ENCODE measurements at regions not wholly inside any gene's neighbourhood (a gene's known extent, or its start where the extent isn't known, plus 50 kb on each side); places are given as distances from the start of the nearest gene placed in this dataset.

DNA sequence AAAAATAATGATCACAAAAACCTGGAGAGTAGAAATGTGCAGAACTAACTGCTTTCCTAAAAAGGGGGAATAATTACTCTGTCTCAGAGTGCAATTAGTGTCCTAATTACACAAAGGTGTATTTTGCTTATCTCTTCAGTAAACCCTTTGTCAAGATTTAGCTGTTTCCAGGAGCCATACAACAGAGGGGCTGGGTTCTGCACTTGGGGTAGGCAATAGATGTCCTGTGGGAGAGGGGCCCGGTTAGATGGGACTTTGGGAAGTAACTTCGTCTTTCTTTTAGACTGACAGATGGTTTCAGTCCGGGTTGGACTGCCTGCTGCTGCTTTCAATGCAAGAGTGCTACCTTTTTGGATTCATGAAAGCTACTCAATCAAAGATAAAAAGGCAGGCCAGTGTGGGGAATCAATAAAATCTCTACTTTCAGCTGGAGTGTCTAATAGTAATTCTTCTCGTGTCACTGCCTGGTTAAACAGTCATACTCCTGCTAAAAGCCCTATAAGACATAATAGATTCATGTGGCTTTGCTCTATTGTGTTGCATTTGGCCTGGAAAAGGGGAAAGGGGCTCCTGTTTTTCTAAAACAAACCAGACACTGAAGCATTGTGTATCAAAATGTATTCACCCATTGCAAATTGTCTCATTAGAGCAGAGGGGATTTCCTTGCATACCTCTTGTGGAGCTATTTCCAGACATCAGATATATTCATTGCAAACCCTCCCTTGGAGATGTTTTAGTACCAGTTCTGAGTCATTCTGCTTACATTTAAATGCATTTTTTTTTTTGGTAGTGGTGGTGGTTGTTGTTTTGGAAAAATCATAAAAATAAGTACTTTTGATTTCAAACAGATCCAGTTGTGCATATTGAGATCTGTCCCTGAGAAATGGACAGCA, 83.3 kb upstream of the PCDH8 start:
- Histone ChIP-seq H3K27ac (ENCODE audit: low read length) (no peak overlapping the region), H3K4me1 (ENCODE audit: control insufficient read depth, insufficient read depth, low read length) (no peaks in the 10 kb centered on the region; the same call in 1 of the 2 replicates), H3K9me3 (ENCODE audit: control insufficient read depth, insufficient read depth, low read length) (no peaks in the 10 kb centered on the region), H3K4me3 (ENCODE audit: low read length) (no peak overlapping the region), H3K36me3 (ENCODE audit: control insufficient read depth, insufficient read depth, low read length) (no peaks in the 10 kb centered on the region), H3K27me3 (ENCODE audit: control insufficient read depth, insufficient read depth, low read length) (no peaks in the 10 kb centered on the region)
- WGBS (ENCODE audit: insufficient coverage, insufficient read length) = no CpG with 5 or more reads among the region's 4 CpGs
- DNase-seq (ENCODE audit: low read depth, low spot score) = no peak

DNA sequence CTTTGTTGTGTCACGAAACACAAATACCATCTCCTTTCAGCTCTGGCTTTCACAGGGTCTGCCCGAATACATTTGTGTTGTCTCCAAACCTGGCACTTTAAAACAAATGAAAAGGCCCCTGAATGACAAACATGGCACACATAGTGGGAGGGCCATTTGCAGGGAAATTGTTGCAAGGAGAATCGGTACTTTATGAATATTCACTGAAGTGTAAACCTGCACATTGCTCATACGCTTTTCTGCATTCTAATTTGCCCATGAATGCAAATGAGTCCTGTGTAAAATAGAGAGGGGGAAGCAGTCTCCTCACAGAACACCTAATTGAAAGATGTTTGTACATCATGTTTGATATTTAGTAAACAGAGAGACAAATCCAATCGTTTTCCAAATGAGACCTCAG, 82.7 kb upstream of the PCDH8 start:
- no peaks in the 10 kb centered on the region for H3K36me3 ChIP-seq (ENCODE audit: control insufficient read depth, insufficient read depth, low read length)
- no peaks in the 10 kb centered on the region for H3K9me3 ChIP-seq (ENCODE audit: control insufficient read depth, insufficient read depth, low read length)
- no peak overlapping the region for H3K27ac ChIP-seq (ENCODE audit: low read length)
- DNase-seq (ENCODE audit: low read depth, low spot score) = no peak
- no peaks in the 10 kb centered on the region for H3K4me1 ChIP-seq (ENCODE audit: control insufficient read depth, insufficient read depth, low read length)
- WGBS (ENCODE audit: insufficient coverage, insufficient read length) = no CpG with 5 or more reads among the region's 5 CpGs
- no peak overlapping the region for H3K4me3 ChIP-seq (ENCODE audit: low read length)
- H3K27me3 ChIP-seq (ENCODE audit: control insufficient read depth, insufficient read depth, low read length) = no peaks in the 10 kb centered on the region

DNA sequence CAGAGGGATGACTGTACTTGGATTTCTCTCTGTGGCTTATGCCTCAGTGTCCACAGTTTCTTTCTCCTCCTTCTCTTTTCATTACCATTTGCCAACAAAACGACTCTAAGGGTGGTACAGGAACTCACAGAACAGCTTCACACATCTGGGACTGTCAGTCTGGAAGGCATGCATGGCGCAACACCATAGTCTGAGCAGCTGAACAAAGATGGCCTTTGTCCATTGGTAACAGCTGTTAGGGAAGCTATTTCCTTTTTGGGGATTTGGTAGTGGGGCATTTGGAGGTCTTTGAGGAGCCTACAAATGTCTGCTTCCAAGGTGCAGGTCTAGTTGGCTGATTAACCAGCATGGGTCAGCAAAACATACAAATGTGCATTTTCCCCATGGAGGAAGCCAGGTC, 81.4 kb upstream of the PCDH8 start:
- Histone ChIP-seq H3K4me3 (ENCODE audit: low read length) (no peak overlapping the region), H3K27me3 (ENCODE audit: control insufficient read depth, insufficient read depth, low read length) (no peaks in the 10 kb centered on the region), H3K27ac (ENCODE audit: low read length) (no peak overlapping the region), H3K9me3 (ENCODE audit: control insufficient read depth, insufficient read depth, low read length) (no peaks in the 10 kb centered on the region), H3K4me1 (ENCODE audit: control insufficient read depth, insufficient read depth, low read length) (no peaks in the 10 kb centered on the region), H3K36me3 (ENCODE audit: control insufficient read depth, insufficient read depth, low read length) (no peaks in the 10 kb centered on the region)
- WGBS (ENCODE audit: insufficient coverage, insufficient read length) = no CpG with 5 or more reads among the region's 2 CpGs
- no peak for DNase-seq (ENCODE audit: low read depth, low spot score)

DNA sequence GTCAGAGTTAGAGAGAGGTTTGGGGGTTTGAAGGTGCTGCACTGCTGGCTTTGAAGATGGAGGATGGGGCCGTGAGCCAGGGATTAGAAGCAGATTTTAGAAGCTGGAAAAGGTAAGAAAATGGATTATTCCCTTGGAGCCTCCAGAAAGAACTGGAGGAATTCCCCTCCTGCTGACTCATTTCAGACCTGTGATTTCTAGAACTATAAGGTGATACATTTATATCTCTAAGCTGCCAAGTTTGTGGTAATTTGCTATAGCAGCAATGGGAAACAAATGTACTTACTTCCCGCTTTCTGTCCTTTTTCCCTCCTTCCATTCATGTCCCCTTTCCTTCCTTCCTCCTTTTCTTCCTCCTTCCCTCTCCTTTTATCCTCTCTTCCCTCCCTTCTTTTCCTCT, 78.5 kb upstream of the PCDH8 start:
- H3K36me3 ChIP-seq (ENCODE audit: control insufficient read depth, insufficient read depth, low read length) = no peaks in the 10 kb centered on the region
- no CpG with 5 or more reads among the region's 2 CpGs for WGBS (ENCODE audit: insufficient coverage, insufficient read length)
- H3K9me3 ChIP-seq (ENCODE audit: control insufficient read depth, insufficient read depth, low read length) = no peaks in the 10 kb centered on the region
- no peaks in the 10 kb centered on the region for H3K27me3 ChIP-seq (ENCODE audit: control insufficient read depth, insufficient read depth, low read length)
- peaks cover 2% of the 10 kb centered on the region; the same call in 1 of the 2 replicates for H3K4me1 ChIP-seq (ENCODE audit: control insufficient read depth, insufficient read depth, low read length)
- no peak overlapping the region for H3K4me3 ChIP-seq (ENCODE audit: low read length)
- DNase-seq (ENCODE audit: low read depth, low spot score) = no peak
- no peak overlapping the region for H3K27ac ChIP-seq (ENCODE audit: low read length)

DNA sequence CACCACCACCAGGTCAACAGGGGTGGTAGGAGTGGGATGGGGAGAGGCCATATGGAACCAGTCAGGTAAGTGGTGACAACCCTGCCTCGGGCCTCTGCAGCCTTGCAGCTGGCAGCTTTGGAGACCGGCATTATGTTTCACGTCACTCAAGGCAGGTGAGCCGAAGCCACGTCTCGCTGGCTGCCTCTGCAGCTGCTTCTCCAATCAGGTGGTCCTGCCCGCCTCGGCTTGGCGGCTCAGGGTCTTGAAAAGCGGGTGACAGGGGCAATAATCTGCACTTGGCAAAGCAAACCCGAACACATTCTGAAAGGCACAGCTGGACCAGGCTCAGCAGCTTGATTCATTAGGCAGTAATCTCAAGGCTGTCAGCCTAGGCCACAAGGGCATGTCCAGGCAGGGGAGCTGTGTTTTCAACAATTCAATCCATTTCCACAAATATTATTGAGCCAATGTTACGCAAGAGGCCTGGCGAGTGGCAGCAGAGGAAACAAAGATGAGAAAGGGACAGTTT, 77.4 kb upstream of the PCDH8 start:
- Histone ChIP-seq H3K27me3 (ENCODE audit: control insufficient read depth, insufficient read depth, low read length) (no peaks in the 10 kb centered on the region), H3K4me3 (ENCODE audit: low read length) (no peak overlapping the region), H3K27ac (ENCODE audit: low read length) (no peak overlapping the region), H3K9me3 (ENCODE audit: control insufficient read depth, insufficient read depth, low read length) (no peaks in the 10 kb centered on the region), H3K4me1 (ENCODE audit: control insufficient read depth, insufficient read depth, low read length) (peaks cover 2% of the 10 kb centered on the region; the same call in 1 of the 2 replicates), H3K36me3 (ENCODE audit: control insufficient read depth, insufficient read depth, low read length) (no peaks in the 10 kb centered on the region)
- no peak for DNase-seq (ENCODE audit: low read depth, low spot score)
- whole genome bisulfite sequencing (ENCODE audit: insufficient coverage, insufficient read length) = no CpG with 5 or more reads among the region's 13 CpGs

DNA sequence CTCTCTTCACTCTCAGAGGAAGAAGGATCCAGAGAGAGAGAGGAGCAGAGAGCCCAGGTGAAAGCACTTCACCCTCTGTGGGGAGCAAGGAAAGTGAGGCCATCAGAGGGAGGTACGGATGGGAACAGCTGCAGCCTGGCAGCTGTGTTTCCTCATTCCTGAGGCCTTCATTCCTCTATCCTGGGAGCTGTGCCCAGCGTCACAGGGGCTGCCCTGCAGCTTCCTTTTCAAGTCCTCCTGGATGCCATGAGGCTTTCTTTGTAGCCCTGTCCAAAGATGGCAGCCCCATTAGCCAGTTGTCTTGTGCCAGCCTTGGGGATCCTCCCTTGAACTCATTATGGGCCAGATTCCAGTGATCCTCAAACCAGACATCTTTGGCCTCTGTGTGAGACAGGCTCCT, 76.8 kb upstream of the PCDH8 start:
- H3K4me1 ChIP-seq (ENCODE audit: control insufficient read depth, insufficient read depth, low read length) = peaks cover 2% of the 10 kb centered on the region; the same call in 1 of the 2 replicates
- no CpG with 5 or more reads among the region's 2 CpGs for WGBS (ENCODE audit: insufficient coverage, insufficient read length)
- H3K27ac ChIP-seq (ENCODE audit: low read length) = no peak overlapping the region
- H3K9me3 ChIP-seq (ENCODE audit: control insufficient read depth, insufficient read depth, low read length) = no peaks in the 10 kb centered on the region
- no peak overlapping the region for H3K4me3 ChIP-seq (ENCODE audit: low read length)
- DNase-seq (ENCODE audit: low read depth, low spot score) = no peak
- no peaks in the 10 kb centered on the region for H3K27me3 ChIP-seq (ENCODE audit: control insufficient read depth, insufficient read depth, low read length)
- H3K36me3 ChIP-seq (ENCODE audit: control insufficient read depth, insufficient read depth, low read length) = no peaks in the 10 kb centered on the region

DNA sequence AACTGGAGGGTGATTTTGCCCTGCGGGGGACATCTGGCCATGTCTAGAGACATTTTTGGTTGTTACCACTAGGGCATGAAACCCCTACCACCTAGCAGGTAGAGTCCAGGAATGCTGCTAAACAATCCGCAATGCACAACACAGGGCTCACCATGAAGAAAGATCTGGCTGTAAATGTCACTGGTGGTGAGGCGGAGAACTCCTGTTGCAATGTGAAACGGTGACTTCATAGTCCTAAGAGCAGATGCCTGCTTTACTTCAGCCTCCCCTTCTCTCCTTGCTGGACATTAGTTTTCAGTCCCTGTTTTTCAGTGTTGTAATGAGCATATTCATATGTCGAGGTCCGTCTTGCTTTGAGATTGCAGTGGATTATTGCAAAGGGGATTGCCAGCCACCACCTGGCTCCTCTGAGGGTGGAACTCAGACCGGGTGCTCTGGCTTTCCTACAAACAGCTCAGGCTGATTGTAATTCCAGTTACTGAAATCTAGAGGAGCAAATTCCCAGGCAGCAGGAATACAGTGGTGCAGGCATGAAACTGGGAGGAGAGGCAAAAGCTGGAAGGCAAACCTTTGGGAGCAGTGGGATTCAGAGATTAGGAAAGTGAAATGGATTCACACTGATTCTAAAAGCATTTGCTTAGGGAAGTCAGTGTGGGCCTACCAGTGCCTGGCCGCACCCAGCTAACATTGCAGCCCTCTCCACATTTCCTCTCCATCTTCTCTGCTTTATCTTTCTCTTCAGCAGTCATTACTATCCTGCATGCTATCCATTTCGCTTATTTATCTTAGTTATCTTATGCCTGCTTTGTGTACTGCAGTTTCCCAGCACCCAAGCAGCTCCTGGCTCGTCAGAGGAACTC, 76.1 kb upstream of the PCDH8 start:
- Histone ChIP-seq H3K36me3 (ENCODE audit: control insufficient read depth, insufficient read depth, low read length) (no peaks in the 10 kb centered on the region), H3K4me1 (ENCODE audit: control insufficient read depth, insufficient read depth, low read length) (peaks cover 2% of the 10 kb centered on the region; the same call in 1 of the 2 replicates), H3K27me3 (ENCODE audit: control insufficient read depth, insufficient read depth, low read length) (no peaks in the 10 kb centered on the region), H3K9me3 (ENCODE audit: control insufficient read depth, insufficient read depth, low read length) (no peaks in the 10 kb centered on the region), H3K27ac (ENCODE audit: low read length) (no peak overlapping the region), H3K4me3 (ENCODE audit: low read length) (no peak overlapping the region)
- no peak for DNase-seq (ENCODE audit: low read depth, low spot score)
- no CpG with 5 or more reads among the region's 10 CpGs for WGBS (ENCODE audit: insufficient coverage, insufficient read length)

DNA sequence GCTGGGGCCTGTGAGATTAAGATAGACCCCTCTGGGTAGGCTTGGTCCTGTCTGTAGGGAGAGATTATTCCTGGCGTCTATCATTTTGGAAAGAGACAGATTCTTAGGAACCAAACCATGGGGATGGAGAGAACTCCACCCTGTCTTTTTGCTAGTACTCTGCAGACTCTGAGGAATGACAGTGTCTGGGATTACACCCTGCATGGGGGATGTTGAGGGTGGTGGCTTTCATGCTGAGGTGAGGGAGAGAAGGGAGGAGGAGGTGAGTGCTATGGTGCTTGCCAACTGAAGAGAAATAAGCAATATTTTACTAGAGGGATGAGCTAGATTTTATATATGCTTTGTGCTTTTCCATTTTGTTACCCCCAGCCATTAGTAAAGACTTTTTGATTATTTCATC, 74.5 kb upstream of the PCDH8 start:
- Histone ChIP-seq H3K27ac (ENCODE audit: low read length) (no peak overlapping the region), H3K4me3 (ENCODE audit: low read length) (no peak overlapping the region), H3K4me1 (ENCODE audit: control insufficient read depth, insufficient read depth, low read length) (peaks cover 2% of the 10 kb centered on the region; the same call in 1 of the 2 replicates), H3K27me3 (ENCODE audit: control insufficient read depth, insufficient read depth, low read length) (no peaks in the 10 kb centered on the region), H3K9me3 (ENCODE audit: control insufficient read depth, insufficient read depth, low read length) (no peaks in the 10 kb centered on the region), H3K36me3 (ENCODE audit: control insufficient read depth, insufficient read depth, low read length) (no peaks in the 10 kb centered on the region)
- no CpG with 5 or more reads among the region's 1 CpG for WGBS (ENCODE audit: insufficient coverage, insufficient read length)
- no peak for DNase-seq (ENCODE audit: low read depth, low spot score)

DNA sequence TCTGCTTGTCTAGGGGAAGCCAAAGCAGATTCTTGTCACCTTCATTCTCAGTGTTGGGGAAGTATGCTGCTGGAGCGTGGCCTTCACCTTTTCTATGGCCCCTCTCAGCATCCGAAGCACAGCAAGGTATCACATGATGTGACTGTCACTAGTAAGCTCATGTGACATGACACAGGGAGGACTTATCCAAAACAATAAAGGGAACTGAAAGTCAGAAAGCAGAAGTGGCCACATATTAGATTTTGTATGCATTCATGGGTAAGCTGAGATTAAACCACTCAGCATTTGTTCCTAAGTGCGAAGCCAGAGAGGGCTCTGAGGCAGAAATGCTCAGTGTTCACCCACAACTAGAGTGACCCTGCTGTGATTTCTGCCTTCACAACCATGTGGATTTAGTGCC, 72.8 kb upstream of the PCDH8 start:
- WGBS (ENCODE audit: insufficient coverage, insufficient read length) = no CpG with 5 or more reads among the region's 3 CpGs
- no peak for DNase-seq (ENCODE audit: low read depth, low spot score)
- Histone ChIP-seq H3K4me3 (ENCODE audit: low read length) (no peak overlapping the region), H3K36me3 (ENCODE audit: control insufficient read depth, insufficient read depth, low read length) (no peaks in the 10 kb centered on the region), H3K27me3 (ENCODE audit: control insufficient read depth, insufficient read depth, low read length) (no peaks in the 10 kb centered on the region), H3K9me3 (ENCODE audit: control insufficient read depth, insufficient read depth, low read length) (no peaks in the 10 kb centered on the region), H3K27ac (ENCODE audit: low read length) (no peak overlapping the region), H3K4me1 (ENCODE audit: control insufficient read depth, insufficient read depth, low read length) (peaks cover 2% of the 10 kb centered on the region; the same call in 1 of the 2 replicates)

DNA sequence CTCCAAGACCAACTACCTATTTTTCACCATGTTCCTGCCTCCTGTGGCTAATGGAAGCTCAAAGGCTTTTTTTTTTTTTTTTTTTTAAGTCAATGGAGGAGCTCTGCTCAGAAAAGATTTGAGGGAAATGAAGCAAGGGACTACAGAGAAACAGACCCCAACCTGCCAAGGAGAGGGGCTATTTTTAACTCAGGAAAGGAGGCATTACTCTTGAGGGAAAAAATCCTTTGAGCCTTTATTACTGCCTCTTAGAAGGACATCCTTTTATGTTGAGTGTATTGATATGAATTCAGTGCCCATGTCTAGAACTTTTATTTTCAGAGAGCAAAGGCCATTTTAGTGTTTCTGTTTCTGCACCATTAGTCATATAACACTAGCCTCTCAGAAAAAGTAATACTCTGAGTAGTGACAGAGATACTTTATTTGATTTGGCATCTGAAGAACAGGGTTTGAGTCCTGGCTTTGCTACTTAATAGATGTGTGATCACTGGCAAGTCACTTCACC, 68.1 kb upstream of the PCDH8 start:
- Histone ChIP-seq H3K9me3 (ENCODE audit: control insufficient read depth, insufficient read depth, low read length) (no peaks in the 10 kb centered on the region), H3K27me3 (ENCODE audit: control insufficient read depth, insufficient read depth, low read length) (no peaks in the 10 kb centered on the region), H3K27ac (ENCODE audit: low read length) (no peak overlapping the region), H3K4me3 (ENCODE audit: low read length) (no peak overlapping the region), H3K36me3 (ENCODE audit: control insufficient read depth, insufficient read depth, low read length) (no peaks in the 10 kb centered on the region), H3K4me1 (ENCODE audit: control insufficient read depth, insufficient read depth, low read length) (no peaks in the 10 kb centered on the region)
- no peak for DNase-seq (ENCODE audit: low read depth, low spot score)

Data from iPS DF 6.9 (cell line).